ENCODE measurements at regions not wholly inside any gene's neighbourhood (a gene's known extent, or its start where the extent isn't known, plus 50 kb on each side); places are given as distances from the start of the nearest gene placed in this dataset.

DNA sequence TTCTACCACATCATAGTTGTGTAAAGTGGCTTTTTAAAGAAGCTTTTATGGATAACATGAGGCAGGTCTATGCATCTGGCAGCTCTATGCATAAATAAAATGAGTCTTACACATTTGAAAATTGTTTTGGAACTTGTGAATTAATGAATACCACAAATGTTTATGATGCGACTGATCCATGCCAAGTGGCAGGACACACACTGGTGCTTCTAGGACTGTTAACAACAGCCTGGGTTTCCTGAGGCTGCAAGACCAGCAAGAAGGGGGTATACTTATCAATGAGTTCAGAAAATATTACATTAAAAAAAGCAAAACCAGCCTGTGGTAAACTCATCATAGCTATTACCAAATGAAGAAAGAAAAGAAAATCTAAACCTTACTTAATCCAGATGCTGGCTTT, 212.9 kb upstream of the PDE10A start:
- TF ChIP-seq POLR2AphosphoS5 (IDR thresholded peaks at IDR 0.05) (no peak), SMC3 (conservative IDR thresholded peaks at IDR 0.05; ENCODE audit: poor library complexity) (no peak), EP300 (conservative IDR thresholded peaks at IDR 0.05; ENCODE audit: poor library complexity, severe bottlenecking) (no peak), TAF1 (IDR thresholded peaks at IDR 0.05; ENCODE audit: low read depth) (no peak), EZH2 (IDR thresholded peaks at IDR 0.05; ENCODE audit: borderline replicate concordance, insufficient read depth, low read length, poor library complexity, severe bottlenecking) (no peak), RAD21 (conservative IDR thresholded peaks at IDR 0.05) (no peak)
- TF ChIP-seq, protein P1, sequence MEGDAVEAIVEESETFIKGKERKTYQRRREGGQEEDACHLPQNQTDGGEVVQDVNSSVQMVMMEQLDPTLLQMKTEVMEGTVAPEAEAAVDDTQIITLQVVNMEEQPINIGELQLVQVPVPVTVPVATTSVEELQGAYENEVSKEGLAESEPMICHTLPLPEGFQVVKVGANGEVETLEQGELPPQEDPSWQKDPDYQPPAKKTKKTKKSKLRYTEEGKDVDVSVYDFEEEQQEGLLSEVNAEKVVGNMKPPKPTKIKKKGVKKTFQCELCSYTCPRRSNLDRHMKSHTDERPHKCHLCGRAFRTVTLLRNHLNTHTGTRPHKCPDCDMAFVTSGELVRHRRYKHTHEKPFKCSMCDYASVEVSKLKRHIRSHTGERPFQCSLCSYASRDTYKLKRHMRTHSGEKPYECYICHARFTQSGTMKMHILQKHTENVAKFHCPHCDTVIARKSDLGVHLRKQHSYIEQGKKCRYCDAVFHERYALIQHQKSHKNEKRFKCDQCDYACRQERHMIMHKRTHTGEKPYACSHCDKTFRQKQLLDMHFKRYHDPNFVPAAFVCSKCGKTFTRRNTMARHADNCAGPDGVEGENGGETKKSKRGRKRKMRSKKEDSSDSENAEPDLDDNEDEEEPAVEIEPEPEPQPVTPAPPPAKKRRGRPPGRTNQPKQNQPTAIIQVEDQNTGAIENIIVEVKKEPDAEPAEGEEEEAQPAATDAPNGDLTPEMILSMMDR (IDR thresholded peaks at IDR 0.05; ENCODE audit: poor library complexity, severe bottlenecking), result no peak
- TF ChIP-seq, protein P2, sequence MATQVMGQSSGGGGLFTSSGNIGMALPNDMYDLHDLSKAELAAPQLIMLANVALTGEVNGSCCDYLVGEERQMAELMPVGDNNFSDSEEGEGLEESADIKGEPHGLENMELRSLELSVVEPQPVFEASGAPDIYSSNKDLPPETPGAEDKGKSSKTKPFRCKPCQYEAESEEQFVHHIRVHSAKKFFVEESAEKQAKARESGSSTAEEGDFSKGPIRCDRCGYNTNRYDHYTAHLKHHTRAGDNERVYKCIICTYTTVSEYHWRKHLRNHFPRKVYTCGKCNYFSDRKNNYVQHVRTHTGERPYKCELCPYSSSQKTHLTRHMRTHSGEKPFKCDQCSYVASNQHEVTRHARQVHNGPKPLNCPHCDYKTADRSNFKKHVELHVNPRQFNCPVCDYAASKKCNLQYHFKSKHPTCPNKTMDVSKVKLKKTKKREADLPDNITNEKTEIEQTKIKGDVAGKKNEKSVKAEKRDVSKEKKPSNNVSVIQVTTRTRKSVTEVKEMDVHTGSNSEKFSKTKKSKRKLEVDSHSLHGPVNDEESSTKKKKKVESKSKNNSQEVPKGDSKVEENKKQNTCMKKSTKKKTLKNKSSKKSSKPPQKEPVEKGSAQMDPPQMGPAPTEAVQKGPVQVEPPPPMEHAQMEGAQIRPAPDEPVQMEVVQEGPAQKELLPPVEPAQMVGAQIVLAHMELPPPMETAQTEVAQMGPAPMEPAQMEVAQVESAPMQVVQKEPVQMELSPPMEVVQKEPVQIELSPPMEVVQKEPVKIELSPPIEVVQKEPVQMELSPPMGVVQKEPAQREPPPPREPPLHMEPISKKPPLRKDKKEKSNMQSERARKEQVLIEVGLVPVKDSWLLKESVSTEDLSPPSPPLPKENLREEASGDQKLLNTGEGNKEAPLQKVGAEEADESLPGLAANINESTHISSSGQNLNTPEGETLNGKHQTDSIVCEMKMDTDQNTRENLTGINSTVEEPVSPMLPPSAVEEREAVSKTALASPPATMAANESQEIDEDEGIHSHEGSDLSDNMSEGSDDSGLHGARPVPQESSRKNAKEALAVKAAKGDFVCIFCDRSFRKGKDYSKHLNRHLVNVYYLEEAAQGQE (IDR thresholded peaks at IDR 0.05; ENCODE audit: borderline replicate concordance), result no peak

Measured in neural cell (in vitro differentiated cells).